PC-9 (cell line): ENCODE measurements at regions not wholly inside any gene's neighbourhood (a gene's known extent, or its start where the extent isn't known, plus 50 kb on each side); places are given as distances from the start of the nearest gene placed in this dataset.

ENCODE experiments used
- CTCF ChIP-seq: fragments of 200-600 bp; sonication (generic); conservative IDR thresholded peaks from 2 replicates; pipeline ENCODE4 v1.6.1; 2017; ENCODE audit warnings: mixed run types, antibody characterized with exemption, mild to moderate bottlenecking, moderate library complexity
- EZH2 ChIP-seq: fragments of 200-600 bp; sonication (generic); IDR thresholded peaks from 2 replicates; pipeline ENCODE4 v1.8.0; 2017; ENCODE audit warnings: antibody characterized with exemption, low read depth

- TF ChIP-seq CTCF (no peak), EZH2 (no peak)
Measured at GRCh38 chrX:127884921-127885320, 167.3 kb downstream of the ACTRT1 start.
